NOMO-1 treated with DMSO at 0.1 percent for 48 hours (cell line): ENCODE measurements at regions not wholly inside any gene's neighbourhood (a gene's known extent, or its start where the extent isn't known, plus 50 kb on each side); places are given as distances from the start of the nearest gene placed in this dataset.

ENCODE experiments used
- DNase-seq: peaks from one replicate; lab custom pipeline; 2025; ENCODE audit not compliant: unreplicated experiment; lab: John Stamatoyannopoulos, UW

GRCh38 chr13:61812286-61812685 is 396.6 kb upstream of the PCDH20 start:
- no peak for DNase-seq

GRCh38 chr13:61810065-61810464 is 394.4 kb upstream of the PCDH20 start:
- DNase-seq: no peak

DNA sequence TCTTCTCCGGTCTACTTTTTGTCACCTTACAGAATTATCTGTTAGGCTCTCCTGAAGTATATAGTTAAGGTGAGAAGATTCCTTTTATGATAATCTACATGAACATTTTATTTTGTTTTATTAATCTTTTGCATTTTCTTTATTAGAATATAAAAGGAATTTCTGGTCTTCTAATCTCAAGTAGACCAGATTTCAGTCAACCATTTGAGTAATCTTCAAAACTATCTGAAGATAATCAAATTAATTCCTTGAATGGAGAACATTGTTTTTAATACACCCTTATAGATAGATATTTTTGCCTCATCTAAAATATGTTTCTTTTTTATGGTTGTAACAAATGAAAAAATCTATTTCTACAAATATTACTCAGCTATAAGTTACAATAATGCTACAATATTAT is 381.7 kb upstream of the PCDH20 start:
- DNase-seq: no peak

DNA sequence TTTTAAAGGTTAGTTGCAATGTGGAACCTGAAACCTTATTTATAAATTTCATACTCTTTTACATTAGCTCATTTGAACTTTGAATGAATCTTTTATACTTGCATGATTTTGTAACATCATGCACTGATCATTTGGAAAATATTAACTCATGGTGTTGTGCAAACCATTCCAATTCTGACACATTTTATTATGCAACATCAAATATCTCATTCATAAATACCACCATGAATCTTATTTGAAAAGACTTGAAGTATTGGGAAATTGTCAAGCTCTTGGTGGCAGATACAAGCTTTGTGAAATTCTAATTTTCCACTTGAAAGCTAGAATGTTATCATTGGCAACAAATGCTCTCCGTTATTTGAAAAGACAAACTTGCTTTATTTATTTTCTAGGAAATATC is 379.9 kb upstream of the PCDH20 start:
- peak; percentile 6 for DNase-seq

- no peak for DNase-seq
Measured at GRCh38 chr13:61779456-61779855, 363.8 kb upstream of the PCDH20 start.

DNA sequence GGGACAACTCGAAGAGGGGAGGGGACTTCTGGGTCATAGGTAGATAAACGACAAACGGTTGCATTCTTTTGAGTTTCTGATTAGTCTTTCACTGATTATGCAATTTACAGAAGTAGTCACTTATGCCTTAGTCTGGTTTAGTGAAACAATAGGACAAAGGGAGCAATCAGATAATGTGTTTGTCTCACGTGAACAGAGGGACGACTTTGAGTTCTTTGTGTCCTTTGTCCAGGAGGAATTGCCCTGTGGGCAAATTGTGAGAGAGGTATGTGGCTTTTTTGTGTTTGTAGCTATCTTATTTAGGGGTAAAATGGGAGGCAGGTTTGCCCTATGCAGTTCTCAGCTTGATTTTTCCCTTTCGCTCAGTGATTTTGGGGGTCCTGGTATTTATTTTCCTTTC is 362.9 kb upstream of the PCDH20 start:
- DNase-seq: no peak

GRCh38 chr13:61777899-61778298 is 362.2 kb upstream of the PCDH20 start:
- DNase-seq: no peak

GRCh38 chr13:61777271-61777670 is 361.6 kb upstream of the PCDH20 start:
- no peak for DNase-seq

DNA sequence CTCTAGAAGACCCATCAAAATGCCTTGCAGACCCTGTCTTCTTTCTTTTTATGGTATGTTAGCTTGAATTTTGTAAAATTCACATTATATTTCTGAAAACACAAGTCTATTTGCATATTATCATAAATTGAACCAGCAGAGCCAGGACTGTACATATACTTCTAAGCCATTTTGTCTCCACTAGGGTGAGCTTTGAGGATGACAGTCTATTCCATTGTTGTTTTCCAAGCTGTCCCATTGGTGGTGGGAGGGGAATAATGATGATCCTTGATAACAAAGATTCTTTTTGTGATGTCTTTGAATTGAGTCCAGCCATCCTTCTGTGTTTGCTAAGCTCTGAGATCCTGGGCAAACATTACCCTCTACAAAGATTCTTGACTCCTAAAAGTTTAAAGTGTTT is 359.3 kb upstream of the PCDH20 start:
- DNase-seq: no peak

GRCh38 chr13:61770681-61771080 is 355.0 kb upstream of the PCDH20 start:
- DNase-seq: no peak

GRCh38 chr13:61768175-61768574 is 352.5 kb upstream of the PCDH20 start:
- no peak for DNase-seq

DNA sequence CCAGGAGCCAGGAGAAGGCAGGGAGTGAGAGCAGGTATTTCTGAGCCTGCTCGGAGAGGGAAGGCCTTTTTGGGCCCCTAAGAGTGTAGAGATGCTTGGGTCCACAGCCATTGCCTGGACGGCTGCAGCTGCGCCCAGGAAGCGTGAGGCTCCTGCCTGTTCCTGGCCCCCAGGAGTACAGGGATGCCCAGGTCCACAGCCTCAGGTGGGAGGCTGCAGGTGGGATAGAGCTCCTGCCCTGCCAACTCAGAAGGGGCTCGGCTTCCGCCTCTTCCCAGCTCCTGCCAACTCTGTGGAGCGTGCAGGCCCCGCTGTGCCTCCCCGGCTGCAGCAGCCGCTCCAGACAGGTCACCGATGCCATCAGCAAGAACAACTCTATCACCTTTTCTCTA is 351.0 kb upstream of the PCDH20 start:
- DNase-seq: no peak

DNA sequence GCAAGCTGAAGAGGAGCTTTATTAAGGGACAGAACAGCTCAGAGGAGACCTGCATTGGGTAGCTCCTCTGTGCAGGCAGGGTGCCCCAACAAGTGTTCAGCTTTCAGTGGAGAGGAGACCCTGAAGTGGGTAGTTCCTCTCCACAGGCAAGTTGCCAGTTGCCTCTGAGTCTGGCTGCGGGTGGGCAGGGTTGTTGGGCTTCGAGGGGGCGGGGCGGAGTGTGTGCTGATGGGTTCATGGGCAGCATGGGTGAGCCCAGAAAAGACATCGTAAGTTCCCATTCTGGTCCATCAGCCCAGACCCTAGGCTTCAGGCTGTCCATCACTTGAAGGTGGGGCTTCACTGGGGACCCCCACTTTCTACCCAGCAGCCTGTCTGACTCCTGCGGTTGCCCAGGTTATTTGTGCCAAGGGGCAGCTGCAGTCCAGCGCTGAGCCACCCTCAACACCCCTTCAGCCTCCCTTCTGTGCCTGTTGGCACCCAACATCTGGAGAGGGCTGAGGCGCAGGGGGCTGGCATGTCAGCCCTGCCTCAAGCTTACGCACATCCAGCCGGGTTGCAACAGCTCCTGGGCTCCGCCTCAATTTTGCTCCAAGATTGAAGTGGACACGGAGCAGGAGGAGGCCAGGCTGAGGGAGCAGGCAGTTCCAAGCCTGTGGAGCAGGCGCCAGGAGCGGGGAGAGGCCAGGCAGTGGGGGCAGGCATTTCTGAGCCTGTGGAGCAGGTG is 350.5 kb upstream of the PCDH20 start:
- no peak for DNase-seq

DNA sequence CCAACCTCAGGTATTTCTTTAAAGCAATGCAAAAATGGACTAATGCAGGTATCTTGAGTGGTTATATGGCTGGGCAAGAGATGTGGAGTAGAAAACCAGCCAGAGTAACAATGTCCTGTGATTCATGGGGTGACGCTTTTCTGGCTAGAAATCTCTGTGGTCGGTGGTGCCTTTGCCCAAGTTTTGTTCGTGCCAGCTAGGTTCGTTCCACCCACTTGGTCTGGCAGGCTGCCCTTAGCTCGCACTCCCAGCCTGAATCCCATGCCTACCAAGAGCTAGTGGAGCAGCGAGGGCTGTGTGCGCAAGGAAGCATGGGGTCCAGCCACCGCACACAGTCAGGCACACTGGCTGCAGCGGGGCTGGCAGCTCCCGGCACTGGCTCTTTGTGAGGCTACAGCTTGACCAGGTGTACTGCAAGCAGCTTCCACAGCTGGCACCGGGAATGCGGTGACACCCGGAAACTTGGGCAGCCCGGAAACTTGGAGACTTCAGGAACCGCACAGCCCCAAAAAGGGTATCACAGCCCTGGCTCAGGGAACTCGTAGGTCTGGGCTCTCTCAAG is 349.6 kb upstream of the PCDH20 start:
- DNase-seq: no peak

DNA sequence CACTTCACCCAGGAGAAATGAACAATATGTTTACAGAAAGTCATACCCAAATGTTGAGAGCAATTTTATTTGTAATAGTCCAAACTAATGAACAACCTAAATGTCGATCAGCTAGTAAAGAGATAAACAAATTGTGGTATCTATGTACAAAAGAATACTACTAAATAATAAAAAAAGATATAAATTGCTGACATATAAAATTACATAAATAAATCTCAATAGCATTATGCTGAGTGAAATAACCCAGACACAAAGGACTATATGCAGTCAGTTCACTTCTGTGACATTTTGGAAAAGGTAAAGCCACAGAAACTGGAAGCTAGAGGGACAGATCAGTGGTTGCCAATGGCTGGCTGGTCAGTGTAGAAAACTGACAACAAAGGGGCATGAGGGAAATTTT is 346.0 kb upstream of the PCDH20 start:
- no peak for DNase-seq

DNA sequence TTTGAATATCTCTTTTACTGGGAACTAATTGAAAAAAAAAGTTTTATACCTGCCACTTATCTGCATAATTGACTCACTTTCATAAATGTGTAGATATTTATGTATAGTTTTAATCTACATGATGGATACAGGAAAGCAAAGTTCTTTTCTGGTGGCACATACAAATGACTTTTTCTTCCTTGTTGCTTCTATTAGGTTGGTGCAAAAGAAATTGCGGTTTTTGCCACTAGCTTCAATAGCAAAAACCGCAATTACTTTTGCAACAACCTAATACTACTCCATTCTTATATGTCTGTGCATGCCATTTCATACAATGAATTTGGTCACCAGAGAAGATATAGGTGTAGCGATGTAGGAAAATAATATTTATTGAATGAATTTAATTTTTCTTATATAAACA is 344.5 kb upstream of the PCDH20 start:
- DNase-seq: no peak

GRCh38 chr13:61756031-61756430 is 340.4 kb upstream of the PCDH20 start:
- no peak for DNase-seq

GRCh38 chr13:61751039-61751438 is 335.4 kb upstream of the PCDH20 start:
- DNase-seq: no peak

DNA sequence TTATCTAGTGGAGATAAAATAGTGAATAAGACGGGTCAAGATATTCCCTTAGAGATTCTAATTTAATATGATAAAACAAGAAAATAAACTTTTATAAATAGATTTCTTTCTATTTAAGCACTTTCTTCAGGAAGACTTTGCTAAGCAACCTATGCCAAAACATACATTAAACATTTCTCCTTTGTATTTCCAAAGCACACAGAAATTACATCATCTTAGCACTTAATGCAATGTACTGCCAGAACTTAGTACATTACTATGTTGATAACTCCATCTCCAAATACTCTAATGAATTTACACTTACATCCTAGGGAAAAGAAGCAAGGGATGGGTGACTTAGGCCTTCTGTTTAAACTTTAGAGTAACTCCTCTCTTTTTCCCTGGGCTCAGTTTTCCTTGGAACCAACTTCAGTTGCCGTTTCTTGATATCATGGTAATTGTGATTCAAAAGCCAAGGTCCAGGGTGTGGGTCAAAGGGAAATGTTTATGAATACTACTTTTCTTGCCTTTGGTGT is 322.6 kb upstream of the PCDH20 start:
- DNase-seq: no peak

- no peak for DNase-seq
Measured at GRCh38 chr13:61734683-61735082, 319.0 kb upstream of the PCDH20 start.

DNA sequence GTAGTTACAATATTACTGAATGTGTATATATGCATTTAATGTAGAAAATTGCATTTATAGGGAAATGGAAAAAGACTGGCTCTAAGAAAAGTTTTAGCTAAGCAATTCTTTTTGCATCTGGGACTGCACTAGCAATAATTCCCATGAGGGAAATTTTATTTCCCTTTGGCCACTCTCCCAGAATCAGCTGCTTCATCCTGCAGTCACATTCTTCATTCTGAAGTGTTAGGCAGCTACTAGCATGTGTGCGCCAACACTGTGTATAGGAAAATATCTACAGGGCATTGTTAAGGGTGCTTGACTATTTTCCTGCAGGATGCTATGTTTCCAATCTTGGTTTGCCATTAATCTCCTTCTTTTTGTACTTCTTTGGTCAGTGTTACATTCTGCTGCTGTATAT is 312.8 kb upstream of the PCDH20 start:
- DNase-seq: no peak

GRCh38 chr13:61727767-61728166 is 312.1 kb upstream of the PCDH20 start:
- DNase-seq: no peak

DNA sequence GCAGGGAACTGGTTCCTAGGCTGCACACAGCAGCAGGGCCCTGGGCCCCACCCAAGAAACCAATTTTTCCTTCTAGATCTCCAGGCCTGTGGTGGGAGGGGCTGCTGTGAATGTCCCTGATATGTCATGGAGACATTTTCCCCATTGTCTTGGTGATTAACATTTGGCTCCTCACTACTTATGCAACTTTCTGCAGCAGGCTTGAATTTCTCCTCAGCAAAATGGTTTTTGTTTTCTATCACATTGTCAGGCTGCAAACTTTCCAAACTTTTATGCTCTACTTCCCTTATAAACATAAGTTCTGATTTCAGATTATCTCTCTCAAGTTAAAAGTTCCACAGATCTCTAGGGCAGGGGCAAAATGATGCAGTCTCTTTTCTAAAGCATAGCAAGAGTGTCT is 310.2 kb upstream of the PCDH20 start:
- DNase-seq: no peak
